ENCODE measurements at regions not wholly inside any gene's neighbourhood (a gene's known extent, or its start where the extent isn't known, plus 50 kb on each side); places are given as distances from the start of the nearest gene placed in this dataset.

DNA sequence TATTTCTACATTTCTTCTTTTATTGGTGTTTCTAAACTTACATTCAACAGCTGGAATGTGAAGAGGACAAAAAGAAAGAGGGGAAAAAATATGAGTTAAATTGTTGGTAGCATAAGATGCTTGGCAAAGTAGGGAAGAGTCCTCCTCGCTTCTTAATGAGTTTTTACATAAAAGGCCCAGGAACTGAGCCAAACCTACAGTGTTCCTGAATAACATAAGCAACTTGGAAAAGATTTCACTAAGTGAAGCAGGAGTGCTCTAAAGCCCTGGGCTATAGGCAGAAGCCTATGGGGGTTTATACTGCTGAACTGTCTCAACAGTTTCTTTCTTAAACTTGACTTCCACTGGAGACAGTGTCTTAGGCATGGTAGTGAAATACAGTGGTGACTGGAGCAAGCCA, 115.0 kb upstream of the USP25 start:
- TF ChIP-seq POLR2A (IDR thresholded peaks at IDR 0.05) (no peak), POLR2AphosphoS5 (IDR thresholded peaks at IDR 0.05) (no peak)
- TF ChIP-seq, protein P1, sequence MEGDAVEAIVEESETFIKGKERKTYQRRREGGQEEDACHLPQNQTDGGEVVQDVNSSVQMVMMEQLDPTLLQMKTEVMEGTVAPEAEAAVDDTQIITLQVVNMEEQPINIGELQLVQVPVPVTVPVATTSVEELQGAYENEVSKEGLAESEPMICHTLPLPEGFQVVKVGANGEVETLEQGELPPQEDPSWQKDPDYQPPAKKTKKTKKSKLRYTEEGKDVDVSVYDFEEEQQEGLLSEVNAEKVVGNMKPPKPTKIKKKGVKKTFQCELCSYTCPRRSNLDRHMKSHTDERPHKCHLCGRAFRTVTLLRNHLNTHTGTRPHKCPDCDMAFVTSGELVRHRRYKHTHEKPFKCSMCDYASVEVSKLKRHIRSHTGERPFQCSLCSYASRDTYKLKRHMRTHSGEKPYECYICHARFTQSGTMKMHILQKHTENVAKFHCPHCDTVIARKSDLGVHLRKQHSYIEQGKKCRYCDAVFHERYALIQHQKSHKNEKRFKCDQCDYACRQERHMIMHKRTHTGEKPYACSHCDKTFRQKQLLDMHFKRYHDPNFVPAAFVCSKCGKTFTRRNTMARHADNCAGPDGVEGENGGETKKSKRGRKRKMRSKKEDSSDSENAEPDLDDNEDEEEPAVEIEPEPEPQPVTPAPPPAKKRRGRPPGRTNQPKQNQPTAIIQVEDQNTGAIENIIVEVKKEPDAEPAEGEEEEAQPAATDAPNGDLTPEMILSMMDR (IDR thresholded peaks at IDR 0.05) = no peak

All from prostate gland (tissue), 2 donors.